HL-60 (cell line): ENCODE measurements at regions not wholly inside any gene's neighbourhood (a gene's known extent, or its start where the extent isn't known, plus 50 kb on each side); places are given as distances from the start of the nearest gene placed in this dataset.
"Not testable (repeated sequence)": the region's sequence is repeated elsewhere in the genome, so short reads cannot be mapped to it uniquely, and the experiment has no call there.

Experiments used
- CTCF ChIP-seq: IDR thresholded peaks from one replicate; pipeline ENCODE4 v1.5.1; 2011; ENCODE audit warnings: low read length, control low read depth, inconsistent platforms; ENCODE audit not compliant: insufficient read depth
- TF ChIP-seq, protein P1 (sequence below): IDR thresholded peaks from 2 replicates; pipeline ENCODE4 v1.6.1; 2012; ENCODE audit warnings: low read depth; ENCODE audit not compliant: insufficient replicate concordance

DNA sequence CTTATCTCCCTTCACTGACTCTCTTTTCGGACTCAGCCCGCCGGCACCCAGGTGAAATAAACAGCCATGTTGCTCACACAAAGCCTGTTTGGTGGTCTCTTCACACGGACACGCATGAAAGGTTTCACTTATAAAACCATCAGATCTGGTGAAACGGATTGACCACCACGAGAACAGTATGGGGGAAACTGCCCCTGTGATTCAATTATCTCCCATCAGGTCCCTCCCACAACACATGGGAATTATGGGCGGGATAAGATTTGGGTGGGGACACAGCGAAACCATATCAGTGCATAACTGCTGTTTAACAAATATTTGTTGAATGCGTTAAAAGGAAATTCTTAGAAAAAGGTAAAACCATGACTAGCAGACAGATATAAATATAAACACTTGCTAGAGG lies 464.4 kb downstream of the AJAP1 start:
- not testable (repeated sequence) for TF ChIP-seq CTCF
- TF ChIP-seq, protein P1, sequence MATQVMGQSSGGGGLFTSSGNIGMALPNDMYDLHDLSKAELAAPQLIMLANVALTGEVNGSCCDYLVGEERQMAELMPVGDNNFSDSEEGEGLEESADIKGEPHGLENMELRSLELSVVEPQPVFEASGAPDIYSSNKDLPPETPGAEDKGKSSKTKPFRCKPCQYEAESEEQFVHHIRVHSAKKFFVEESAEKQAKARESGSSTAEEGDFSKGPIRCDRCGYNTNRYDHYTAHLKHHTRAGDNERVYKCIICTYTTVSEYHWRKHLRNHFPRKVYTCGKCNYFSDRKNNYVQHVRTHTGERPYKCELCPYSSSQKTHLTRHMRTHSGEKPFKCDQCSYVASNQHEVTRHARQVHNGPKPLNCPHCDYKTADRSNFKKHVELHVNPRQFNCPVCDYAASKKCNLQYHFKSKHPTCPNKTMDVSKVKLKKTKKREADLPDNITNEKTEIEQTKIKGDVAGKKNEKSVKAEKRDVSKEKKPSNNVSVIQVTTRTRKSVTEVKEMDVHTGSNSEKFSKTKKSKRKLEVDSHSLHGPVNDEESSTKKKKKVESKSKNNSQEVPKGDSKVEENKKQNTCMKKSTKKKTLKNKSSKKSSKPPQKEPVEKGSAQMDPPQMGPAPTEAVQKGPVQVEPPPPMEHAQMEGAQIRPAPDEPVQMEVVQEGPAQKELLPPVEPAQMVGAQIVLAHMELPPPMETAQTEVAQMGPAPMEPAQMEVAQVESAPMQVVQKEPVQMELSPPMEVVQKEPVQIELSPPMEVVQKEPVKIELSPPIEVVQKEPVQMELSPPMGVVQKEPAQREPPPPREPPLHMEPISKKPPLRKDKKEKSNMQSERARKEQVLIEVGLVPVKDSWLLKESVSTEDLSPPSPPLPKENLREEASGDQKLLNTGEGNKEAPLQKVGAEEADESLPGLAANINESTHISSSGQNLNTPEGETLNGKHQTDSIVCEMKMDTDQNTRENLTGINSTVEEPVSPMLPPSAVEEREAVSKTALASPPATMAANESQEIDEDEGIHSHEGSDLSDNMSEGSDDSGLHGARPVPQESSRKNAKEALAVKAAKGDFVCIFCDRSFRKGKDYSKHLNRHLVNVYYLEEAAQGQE: not testable (repeated sequence)
